ENCODE measurements at regions not wholly inside any gene's neighbourhood (a gene's known extent, or its start where the extent isn't known, plus 50 kb on each side); places are given as distances from the start of the nearest gene placed in this dataset.

DNA sequence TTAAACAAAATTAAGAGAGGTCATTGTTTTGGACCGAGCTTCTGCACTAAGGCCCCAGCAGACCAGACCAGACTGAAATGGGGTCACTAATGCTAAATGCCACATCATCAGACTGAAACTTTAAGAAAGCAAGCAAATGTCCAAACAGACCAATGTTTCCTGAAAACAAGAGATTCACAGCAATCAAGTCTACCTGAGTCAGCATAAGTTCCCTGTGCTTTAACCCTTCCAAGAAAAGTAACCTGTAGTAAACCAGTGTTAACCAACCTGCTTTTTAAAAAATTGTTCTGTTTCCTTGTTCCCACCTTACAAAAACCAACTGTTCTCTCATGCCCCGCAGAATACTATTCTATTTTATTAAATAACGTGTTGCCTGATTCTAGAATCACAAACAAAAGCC, 241.1 kb upstream of the GADL1 start:
- TF ChIP-seq, protein P1, sequence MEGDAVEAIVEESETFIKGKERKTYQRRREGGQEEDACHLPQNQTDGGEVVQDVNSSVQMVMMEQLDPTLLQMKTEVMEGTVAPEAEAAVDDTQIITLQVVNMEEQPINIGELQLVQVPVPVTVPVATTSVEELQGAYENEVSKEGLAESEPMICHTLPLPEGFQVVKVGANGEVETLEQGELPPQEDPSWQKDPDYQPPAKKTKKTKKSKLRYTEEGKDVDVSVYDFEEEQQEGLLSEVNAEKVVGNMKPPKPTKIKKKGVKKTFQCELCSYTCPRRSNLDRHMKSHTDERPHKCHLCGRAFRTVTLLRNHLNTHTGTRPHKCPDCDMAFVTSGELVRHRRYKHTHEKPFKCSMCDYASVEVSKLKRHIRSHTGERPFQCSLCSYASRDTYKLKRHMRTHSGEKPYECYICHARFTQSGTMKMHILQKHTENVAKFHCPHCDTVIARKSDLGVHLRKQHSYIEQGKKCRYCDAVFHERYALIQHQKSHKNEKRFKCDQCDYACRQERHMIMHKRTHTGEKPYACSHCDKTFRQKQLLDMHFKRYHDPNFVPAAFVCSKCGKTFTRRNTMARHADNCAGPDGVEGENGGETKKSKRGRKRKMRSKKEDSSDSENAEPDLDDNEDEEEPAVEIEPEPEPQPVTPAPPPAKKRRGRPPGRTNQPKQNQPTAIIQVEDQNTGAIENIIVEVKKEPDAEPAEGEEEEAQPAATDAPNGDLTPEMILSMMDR (IDR thresholded peaks at IDR 0.05) = no peak
- no peak for TF ChIP-seq POLR2A (IDR thresholded peaks at IDR 0.05)

Measured in vagina (tissue), 2 donors.